Hepatocyte (in vitro differentiated cells): ENCODE measurements at regions not wholly inside any gene's neighbourhood (a gene's known extent, or its start where the extent isn't known, plus 50 kb on each side); places are given as distances from the start of the nearest gene placed in this dataset.

ENCODE experiments used
- DNase-seq: peaks from one replicate; pipeline ENCODE4 v3.0.0-alpha.2; 2016; ENCODE audit warnings: low spot score
- H2AFZ ChIP-seq: fragments of 200-600 bp; sonication (generic); 2 replicates; pipeline ENCODE4 v1.6.0; 2016; ENCODE audit warnings: antibody characterized with exemption, mild to moderate bottlenecking
- H3K27ac ChIP-seq: fragments of 200-600 bp; sonication (generic); 2 replicates; pipeline ENCODE4 v1.5.1; 2016; ENCODE audit warnings: mild to moderate bottlenecking
- H3K27me3 ChIP-seq: fragments of 200-600 bp; sonication (generic); 2 replicates; pipeline ENCODE4 v1.6.1; 2016
- H3K36me3 ChIP-seq: fragments of 200-600 bp; sonication (generic); replicated peaks from 2 replicates; pipeline ENCODE4 v1.5.1; 2016; ENCODE audit warnings: low read depth; ENCODE audit not compliant: insufficient read depth
- H3K4me1 ChIP-seq: fragments of 200-600 bp; sonication (generic); 2 replicates; pipeline ENCODE4 v1.5.1; 2016; ENCODE audit warnings: mild to moderate bottlenecking, moderate library complexity; ENCODE audit not compliant: insufficient read depth
- H3K4me2 ChIP-seq: fragments of 200-600 bp; sonication (generic); 2 replicates; pipeline ENCODE4 v1.6.0; 2016
- H3K4me3 ChIP-seq: fragments of 200-600 bp; sonication (generic); 2 replicates; pipeline ENCODE4 v1.5.1; 2016; ENCODE audit warnings: mild to moderate bottlenecking
- H3K79me2 ChIP-seq: fragments of 200-600 bp; sonication (generic); 2 replicates; pipeline ENCODE4 v1.6.0; 2017; ENCODE audit warnings: mild to moderate bottlenecking
- H3K9me2 ChIP-seq: fragments of 200-600 bp; sonication (generic); replicated peaks from 2 replicates; pipeline ENCODE4 v1.6.0; 2017; ENCODE audit warnings: mild to moderate bottlenecking; ENCODE audit not compliant: insufficient read depth
- H3K9me3 ChIP-seq: fragments of 200-600 bp; sonication (generic); 2 replicates; pipeline ENCODE4 v1.5.1; 2016; ENCODE audit warnings: low read depth, mild to moderate bottlenecking
- H4K20me1 ChIP-seq: fragments of 200-600 bp; sonication (generic); 2 replicates; pipeline ENCODE4 v1.6.0; 2016; ENCODE audit warnings: mild to moderate bottlenecking; ENCODE audit not compliant: insufficient read depth, poor library complexity, severe bottlenecking
- CTCF ChIP-seq: fragments of 200-600 bp; sonication (generic); IDR thresholded peaks from 2 replicates; pipeline ENCODE4 v1.5.1; 2016; ENCODE audit warnings: antibody characterized with exemption, mild to moderate bottlenecking; ENCODE audit not compliant: poor library complexity
- EZH2 ChIP-seq: fragments of 200-600 bp; sonication (generic); IDR thresholded peaks from 2 replicates; pipeline ENCODE4 v1.6.1; 2016; ENCODE audit warnings: antibody characterized with exemption, mild to moderate bottlenecking, borderline replicate concordance
- EZH2phosphoT487 ChIP-seq: fragments of 200-600 bp; sonication (generic); IDR thresholded peaks from one replicate; pipeline ENCODE4 v1.6.1; 2018; ENCODE audit warnings: antibody characterized with exemption, mild to moderate bottlenecking, low read depth, moderate library complexity; ENCODE audit not compliant: unreplicated experiment, severe bottlenecking
- WGBS: methylation state at CpG from one replicate; pipeline ENCODE4 v1.1.6; 2016; ENCODE audit warnings: low lambda C conversion rate; ENCODE audit errors: missing lambda C conversion rate; 5-methylcytosine and 5-hydroxymethylcytosine counted together

- Histone ChIP-seq H3K36me3 (no peaks in the 10 kb centered on the region), H2AFZ (no peak overlapping the region), H3K4me2 (no peak overlapping the region), H3K27me3 (no peaks in the 10 kb centered on the region), H4K20me1 (no peaks in the 10 kb centered on the region), H3K27ac (no peak overlapping the region), H3K79me2 (no peaks in the 10 kb centered on the region), H3K9me3 (no peaks in the 10 kb centered on the region), H3K9me2 (no peaks in the 10 kb centered on the region), H3K4me3 (no peak overlapping the region), H3K4me1 (peaks cover 4% of the 10 kb centered on the region)
- no peak for DNase-seq
- 89% methylated on average over 4 of the region's 4 CpGs for WGBS
- TF ChIP-seq CTCF = no peak
- no peak for TF ChIP-seq EZH2phosphoT487
- no peak for TF ChIP-seq EZH2
These were observed 1042.1 kb downstream of the TUSC7 start for GRCh38 chr3:117751651-117752050.

- no peaks in the 10 kb centered on the region for H3K36me3 ChIP-seq
- H3K79me2 ChIP-seq = no peaks in the 10 kb centered on the region
- no peaks in the 10 kb centered on the region for H3K9me3 ChIP-seq
- H4K20me1 ChIP-seq = no peaks in the 10 kb centered on the region
- no peaks in the 10 kb centered on the region for H3K9me2 ChIP-seq
- peaks cover 4% of the 10 kb centered on the region for H3K4me1 ChIP-seq
- no peak overlapping the region for H3K27ac ChIP-seq
- H3K4me3 ChIP-seq = no peak overlapping the region
- DNase-seq = no peak
- TF ChIP-seq EZH2 (no peak), EZH2phosphoT487 (no peak), CTCF (no peak)
- H2AFZ ChIP-seq = no peak overlapping the region
- 92% methylated on average over 3 of the region's 3 CpGs for WGBS
- H3K4me2 ChIP-seq = no peak overlapping the region
- H3K27me3 ChIP-seq = no peaks in the 10 kb centered on the region
These were observed 1043.6 kb downstream of the TUSC7 start for GRCh38 chr3:117752984-117753717.

GRCh38 chr3:117754058-117754457 lies 1044.5 kb downstream of the TUSC7 start:
- Histone ChIP-seq H4K20me1 (no peaks in the 10 kb centered on the region), H3K79me2 (no peaks in the 10 kb centered on the region), H3K4me2 (no peak overlapping the region), H3K4me3 (no peak overlapping the region), H3K36me3 (no peaks in the 10 kb centered on the region), H3K27me3 (no peaks in the 10 kb centered on the region), H3K27ac (no peak overlapping the region), H2AFZ (no peak overlapping the region), H3K9me3 (no peaks in the 10 kb centered on the region), H3K9me2 (no peaks in the 10 kb centered on the region), H3K4me1 (peaks cover 4% of the 10 kb centered on the region)
- 72% methylated on average over 2 of the region's 2 CpGs for WGBS
- TF ChIP-seq EZH2phosphoT487 (no peak), CTCF (no peak), EZH2 (no peak)
- DNase-seq = no peak
